ENCODE measurements at regions not wholly inside any gene's neighbourhood (a gene's known extent, or its start where the extent isn't known, plus 50 kb on each side); places are given as distances from the start of the nearest gene placed in this dataset.
"Not testable (repeated sequence)": the region's sequence is repeated elsewhere in the genome, so short reads cannot be mapped to it uniquely, and the experiment has no call there.

- no peak for DNase-seq
Observed at GRCh38 chrX:2572740-2573139, 72.0 kb upstream of the DHRSX start.

- no peak for DNase-seq
Observed at GRCh38 chrX:2568125-2568524, 67.3 kb upstream of the DHRSX start.

GRCh38 chrX:2566055-2566454, 65.3 kb upstream of the DHRSX start:
- no peak for DNase-seq

GRCh38 chrX:2561456-2561855, 60.7 kb upstream of the DHRSX start:
- no peak for DNase-seq

- DNase-seq: no peak
Observed at GRCh38 chrX:2559124-2559523, 58.3 kb upstream of the DHRSX start.

GRCh38 chrX:2554891-2555290, 54.1 kb upstream of the DHRSX start:
- DNase-seq: no peak

- DNase-seq: not testable (repeated sequence)
Observed at GRCh38 chrX:2554066-2554465, 53.3 kb upstream of the DHRSX start.

GRCh38 chrX:2552621-2553201, 51.9 kb upstream of the DHRSX start:
- peak; percentile 21 for DNase-seq

- peak; percentile 31 for DNase-seq
Observed at GRCh38 chrX:2550328-2551020, 49.7 kb upstream of the DHRSX start.
